ENCODE measurements at regions not wholly inside any gene's neighbourhood (a gene's known extent, or its start where the extent isn't known, plus 50 kb on each side); places are given as distances from the start of the nearest gene placed in this dataset.

- Histone ChIP-seq H3K9me3 (no peaks in the 10 kb centered on the region), H3K27ac (no peak overlapping the region), H3K27me3 (no peaks in the 10 kb centered on the region), H3K4me3 (no peak overlapping the region), H3K4me1 (no peaks in the 10 kb centered on the region), H3K36me3 (no peaks in the 10 kb centered on the region)
- DNase-seq: no peak
- TF ChIP-seq POLR2A (IDR thresholded peaks at IDR 0.05): no peak
- TF ChIP-seq, protein P1, sequence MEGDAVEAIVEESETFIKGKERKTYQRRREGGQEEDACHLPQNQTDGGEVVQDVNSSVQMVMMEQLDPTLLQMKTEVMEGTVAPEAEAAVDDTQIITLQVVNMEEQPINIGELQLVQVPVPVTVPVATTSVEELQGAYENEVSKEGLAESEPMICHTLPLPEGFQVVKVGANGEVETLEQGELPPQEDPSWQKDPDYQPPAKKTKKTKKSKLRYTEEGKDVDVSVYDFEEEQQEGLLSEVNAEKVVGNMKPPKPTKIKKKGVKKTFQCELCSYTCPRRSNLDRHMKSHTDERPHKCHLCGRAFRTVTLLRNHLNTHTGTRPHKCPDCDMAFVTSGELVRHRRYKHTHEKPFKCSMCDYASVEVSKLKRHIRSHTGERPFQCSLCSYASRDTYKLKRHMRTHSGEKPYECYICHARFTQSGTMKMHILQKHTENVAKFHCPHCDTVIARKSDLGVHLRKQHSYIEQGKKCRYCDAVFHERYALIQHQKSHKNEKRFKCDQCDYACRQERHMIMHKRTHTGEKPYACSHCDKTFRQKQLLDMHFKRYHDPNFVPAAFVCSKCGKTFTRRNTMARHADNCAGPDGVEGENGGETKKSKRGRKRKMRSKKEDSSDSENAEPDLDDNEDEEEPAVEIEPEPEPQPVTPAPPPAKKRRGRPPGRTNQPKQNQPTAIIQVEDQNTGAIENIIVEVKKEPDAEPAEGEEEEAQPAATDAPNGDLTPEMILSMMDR (IDR thresholded peaks at IDR 0.05): no peak
These were observed 1047.5 kb upstream of the CNTNAP5 start for GRCh38 chr2:122977580-122977979.

GRCh38 chr2:122980671-122981070 lies 1044.4 kb upstream of the CNTNAP5 start:
- H3K4me1 ChIP-seq: no peaks in the 10 kb centered on the region
- no peak for TF ChIP-seq POLR2A (IDR thresholded peaks at IDR 0.05)
- TF ChIP-seq, protein P1 (IDR thresholded peaks at IDR 0.05): no peak
- H3K4me3 ChIP-seq: no peak overlapping the region
- H3K27me3 ChIP-seq: no peaks in the 10 kb centered on the region
- H3K9me3 ChIP-seq: no peaks in the 10 kb centered on the region
- no peaks in the 10 kb centered on the region for H3K36me3 ChIP-seq
- H3K27ac ChIP-seq: no peak overlapping the region
- no peak for DNase-seq

GRCh38 chr2:122982936-122983335 lies 1042.2 kb upstream of the CNTNAP5 start:
- H3K4me3 ChIP-seq: no peak overlapping the region
- H3K4me1 ChIP-seq: no peaks in the 10 kb centered on the region
- H3K9me3 ChIP-seq: no peaks in the 10 kb centered on the region
- no peaks in the 10 kb centered on the region for H3K36me3 ChIP-seq
- DNase-seq: no peak
- H3K27ac ChIP-seq: no peak overlapping the region
- TF ChIP-seq, protein P1 (IDR thresholded peaks at IDR 0.05): no peak
- no peak for TF ChIP-seq POLR2A (IDR thresholded peaks at IDR 0.05)
- H3K27me3 ChIP-seq: no peaks in the 10 kb centered on the region

GRCh38 chr2:122988395-122989221 lies 1036.5 kb upstream of the CNTNAP5 start:
- H3K9me3 ChIP-seq: no peaks in the 10 kb centered on the region
- no peaks in the 10 kb centered on the region for H3K4me1 ChIP-seq
- no peaks in the 10 kb centered on the region for H3K36me3 ChIP-seq
- no peak for DNase-seq
- no peaks in the 10 kb centered on the region for H3K27me3 ChIP-seq
- H3K4me3 ChIP-seq: no peak overlapping the region
- H3K27ac ChIP-seq: no peak overlapping the region
- no peak for TF ChIP-seq POLR2A (IDR thresholded peaks at IDR 0.05)
- TF ChIP-seq, protein P1 (IDR thresholded peaks at IDR 0.05): no peak

DNA sequence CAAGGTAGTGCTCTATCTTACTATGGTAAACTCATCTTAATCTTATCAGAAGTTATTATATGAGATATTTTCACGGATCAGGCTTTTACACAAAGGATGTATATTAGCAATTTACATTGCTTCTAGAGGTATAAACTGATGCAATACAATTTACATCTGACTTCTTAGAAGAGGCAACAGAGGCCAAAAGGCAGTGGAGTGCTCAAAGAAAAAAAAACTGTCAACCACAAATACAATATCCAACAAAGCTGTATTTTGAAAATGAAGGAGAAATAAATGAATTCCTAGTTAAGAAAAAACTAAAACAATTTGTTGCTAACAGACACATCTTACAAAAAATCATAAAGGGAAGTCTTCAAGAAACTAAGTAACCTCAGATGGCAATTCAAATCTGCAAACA lies 1031.5 kb upstream of the CNTNAP5 start:
- H3K36me3 ChIP-seq: no peaks in the 10 kb centered on the region
- no peak for TF ChIP-seq POLR2A (IDR thresholded peaks at IDR 0.05)
- TF ChIP-seq, protein P1 (IDR thresholded peaks at IDR 0.05): no peak
- H3K9me3 ChIP-seq: no peaks in the 10 kb centered on the region
- no peak overlapping the region for H3K4me3 ChIP-seq
- no peaks in the 10 kb centered on the region for H3K4me1 ChIP-seq
- H3K27me3 ChIP-seq: no peaks in the 10 kb centered on the region
- H3K27ac ChIP-seq: no peak overlapping the region
- DNase-seq: no peak

Data from Peyer's patch (tissue), 4 donors.